ENCODE measurements at regions not wholly inside any gene's neighbourhood (a gene's known extent, or its start where the extent isn't known, plus 50 kb on each side); places are given as distances from the start of the nearest gene placed in this dataset.

DNA sequence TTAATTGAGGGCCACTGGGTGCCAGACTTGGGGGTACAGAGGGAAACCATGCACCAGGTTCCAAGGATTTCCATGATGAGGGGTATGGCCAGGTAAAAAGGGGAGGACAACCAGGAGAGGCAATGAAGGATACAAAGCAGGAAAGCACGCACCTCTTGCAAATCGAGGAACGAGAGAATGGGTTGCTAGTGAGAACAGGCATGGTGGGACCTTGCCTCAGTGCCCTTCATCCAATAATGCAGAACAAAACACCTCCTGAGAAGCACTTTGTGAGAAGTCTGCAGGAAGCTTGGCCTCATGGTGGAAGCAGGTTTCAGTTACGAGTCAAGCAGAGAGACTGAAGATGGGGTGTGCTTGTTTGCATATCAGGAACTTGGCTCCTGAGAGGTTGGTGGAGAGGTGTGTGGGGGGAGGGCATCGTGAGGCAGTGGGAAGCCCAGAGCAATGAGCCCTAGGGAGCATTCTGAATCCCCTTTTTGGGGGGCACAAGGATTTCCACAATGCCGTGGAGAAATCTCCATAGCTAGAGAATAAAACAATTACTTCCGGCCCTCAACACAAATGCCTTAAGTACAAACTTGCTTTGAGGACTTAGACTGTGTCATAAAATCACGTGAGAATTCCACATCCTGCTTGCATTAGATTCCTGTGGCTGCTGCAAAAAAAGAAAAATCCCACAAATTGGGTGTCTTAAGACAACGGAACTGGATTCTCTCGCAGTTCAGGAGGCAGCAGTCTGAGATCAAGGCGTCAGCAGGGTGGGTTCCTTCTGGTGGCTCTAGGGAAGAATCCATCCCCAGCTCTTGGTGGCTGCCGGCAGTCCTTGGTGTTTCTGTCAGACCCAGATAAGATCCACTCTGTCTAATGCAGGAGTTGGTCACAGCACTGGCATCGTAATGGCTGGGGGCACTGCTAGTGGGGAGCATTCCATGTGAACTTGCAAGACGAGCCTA is 54.9 kb upstream of the BACE2 start:
- Histone ChIP-seq H3K36me3 (no peaks in the 10 kb centered on the region), H3K9me3 (no peaks in the 10 kb centered on the region), H3K27me3 (peaks cover 48% of the 10 kb centered on the region), H3K4me3 (peak overlapping the region in 1 of 2 donors; percentile 2), H3K27ac (no peak overlapping the region), H3K4me1 (peaks cover 0 to 7% (median 0%) of the 10 kb centered on the region in 3 donors)
- WGBS, 2 donors (ENCODE audit: low coverage in 1 of 2), result 39 to 46% methylated on average over 5 to 6 of the region's 14 CpGs
- ATAC-seq, result peak; percentile 48
- TF ChIP-seq EP300 (IDR thresholded peaks at IDR 0.05) (no peak), POLR2A (IDR thresholded peaks at IDR 0.05) (no peak), POLR2AphosphoS5 (IDR thresholded peaks at IDR 0.05) (no peak)
- TF ChIP-seq, protein P1, sequence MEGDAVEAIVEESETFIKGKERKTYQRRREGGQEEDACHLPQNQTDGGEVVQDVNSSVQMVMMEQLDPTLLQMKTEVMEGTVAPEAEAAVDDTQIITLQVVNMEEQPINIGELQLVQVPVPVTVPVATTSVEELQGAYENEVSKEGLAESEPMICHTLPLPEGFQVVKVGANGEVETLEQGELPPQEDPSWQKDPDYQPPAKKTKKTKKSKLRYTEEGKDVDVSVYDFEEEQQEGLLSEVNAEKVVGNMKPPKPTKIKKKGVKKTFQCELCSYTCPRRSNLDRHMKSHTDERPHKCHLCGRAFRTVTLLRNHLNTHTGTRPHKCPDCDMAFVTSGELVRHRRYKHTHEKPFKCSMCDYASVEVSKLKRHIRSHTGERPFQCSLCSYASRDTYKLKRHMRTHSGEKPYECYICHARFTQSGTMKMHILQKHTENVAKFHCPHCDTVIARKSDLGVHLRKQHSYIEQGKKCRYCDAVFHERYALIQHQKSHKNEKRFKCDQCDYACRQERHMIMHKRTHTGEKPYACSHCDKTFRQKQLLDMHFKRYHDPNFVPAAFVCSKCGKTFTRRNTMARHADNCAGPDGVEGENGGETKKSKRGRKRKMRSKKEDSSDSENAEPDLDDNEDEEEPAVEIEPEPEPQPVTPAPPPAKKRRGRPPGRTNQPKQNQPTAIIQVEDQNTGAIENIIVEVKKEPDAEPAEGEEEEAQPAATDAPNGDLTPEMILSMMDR (IDR thresholded peaks at IDR 0.05), result no peak

DNA sequence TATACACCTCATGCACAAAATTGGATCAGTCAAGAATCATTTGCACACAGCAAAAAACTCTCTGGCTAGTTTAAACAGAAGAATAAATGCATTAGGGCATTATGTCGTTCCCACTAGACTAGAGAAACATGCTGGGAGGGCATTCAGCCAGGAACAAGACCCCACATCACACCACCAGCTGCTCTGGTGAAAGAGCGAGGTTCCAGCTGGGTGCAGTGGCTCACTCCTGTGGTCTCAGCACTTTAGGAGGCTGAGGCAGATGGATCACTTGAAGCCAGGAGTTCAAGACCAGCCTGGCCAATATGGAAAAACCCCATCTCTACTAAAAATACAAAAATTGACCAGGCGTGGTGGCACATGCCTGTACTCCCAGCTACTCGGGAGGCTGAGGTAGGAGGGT is 52.1 kb upstream of the BACE2 start:
- H3K4me1 ChIP-seq, result peaks cover 0 to 7% (median 0%) of the 10 kb centered on the region in 3 donors
- peaks cover 51% of the 10 kb centered on the region for H3K27me3 ChIP-seq
- no peaks in the 10 kb centered on the region for H3K9me3 ChIP-seq
- no peak overlapping the region for H3K27ac ChIP-seq
- ATAC-seq, result no peak
- H3K36me3 ChIP-seq, result no peaks in the 10 kb centered on the region
- 0 to 14% methylated on average over 1 of the region's 4 CpGs for WGBS, 2 donors (ENCODE audit: low coverage in 1 of 2)
- TF ChIP-seq EP300 (IDR thresholded peaks at IDR 0.05) (no peak), POLR2A (IDR thresholded peaks at IDR 0.05) (no peak), POLR2AphosphoS5 (IDR thresholded peaks at IDR 0.05) (no peak)
- TF ChIP-seq, protein P1 (IDR thresholded peaks at IDR 0.05), result no peak
- H3K4me3 ChIP-seq, result no peak overlapping the region

Measured in gastroesophageal sphincter (tissue), 4 donors.